HFFc6 (cell line): ENCODE measurements at regions not wholly inside any gene's neighbourhood (a gene's known extent, or its start where the extent isn't known, plus 50 kb on each side); places are given as distances from the start of the nearest gene placed in this dataset.

Experiments
- DNase-seq: peaks from one replicate; pipeline ENCODE4 v3.0.0-alpha.2; 2018
- H3K27ac Mint-ChIP-seq: 2 replicates; pipeline ENCODE4 v1.8.0; 2020; ENCODE audit warnings: mild to moderate bottlenecking, mixed read lengths
- H3K27me3 Mint-ChIP-seq: 2 replicates; pipeline ENCODE4 v1.8.0; 2021; ENCODE audit warnings: mild to moderate bottlenecking, moderate library complexity, mixed read lengths; ENCODE audit not compliant: insufficient read depth
- H3K36me3 Mint-ChIP-seq: 2 replicates; pipeline ENCODE4 v1.8.0; 2021; ENCODE audit warnings: low read depth, mixed read lengths
- H3K4me1 Mint-ChIP-seq: 2 replicates; pipeline ENCODE4 v1.8.0; 2020; ENCODE audit warnings: low read depth, mixed read lengths
- H3K4me3 Mint-ChIP-seq: 2 replicates; pipeline ENCODE4 v1.8.0; 2020; ENCODE audit warnings: mild to moderate bottlenecking, moderate library complexity, mixed read lengths
- H3K9me3 Mint-ChIP-seq: 2 replicates; pipeline ENCODE4 v1.8.0; 2020; ENCODE audit warnings: mild to moderate bottlenecking, mixed read lengths
- TF ChIP-seq, protein P1 (sequence below): fragments of 200-600 bp; sonication (generic); IDR thresholded peaks from 2 replicates; pipeline ENCODE4 v1.5.0; 2021; ENCODE audit warnings: antibody characterized with exemption, mild to moderate bottlenecking

DNA sequence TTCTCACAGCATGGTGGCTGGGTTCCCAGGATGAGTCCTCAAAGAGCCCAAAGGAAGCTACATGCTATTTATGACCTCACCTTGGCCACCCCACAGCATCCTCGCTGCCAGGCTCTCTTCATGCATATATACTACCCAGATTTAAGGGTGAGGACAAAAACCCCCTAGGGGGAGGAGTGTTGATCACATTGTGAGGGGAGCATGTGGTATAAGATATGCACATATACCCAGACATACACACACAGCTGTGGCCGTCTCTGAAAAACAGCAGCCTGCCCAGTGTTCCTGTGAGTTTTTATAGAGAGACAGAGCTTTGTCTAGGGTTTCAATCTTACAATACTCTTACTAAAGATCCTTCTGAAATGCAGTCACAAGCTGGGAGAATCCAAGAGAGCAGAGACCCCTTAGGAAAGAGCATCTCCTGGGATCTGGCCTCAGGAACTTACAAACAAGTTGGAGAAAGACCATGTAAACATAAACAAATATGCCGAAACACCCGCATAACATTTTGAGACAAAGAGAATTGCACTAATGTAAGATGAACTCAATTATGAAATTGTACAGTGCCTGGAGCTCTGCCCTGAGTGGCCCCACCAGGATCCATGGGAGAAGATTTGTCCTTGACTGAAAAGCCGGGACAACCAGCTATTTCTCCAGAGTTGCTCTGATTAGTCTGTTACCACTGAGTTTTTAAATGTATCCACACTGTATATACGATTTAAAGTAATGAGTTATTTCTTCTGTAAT lies 146.4 kb downstream of the GADD45G start:
- DNase-seq: no peak
- Mint-ChIP-seq H3K4me3 (no peak overlapping the region), H3K36me3 (0 out of 2 replicates have a peak, but pooled peaks cover 6% of the 10 kb centered on the region), H3K27ac (no peak overlapping the region), H3K27me3 (no peaks in the 10 kb centered on the region), H3K4me1 (no peaks in the 10 kb centered on the region), H3K9me3 (peaks cover 47% of the 10 kb centered on the region)
- TF ChIP-seq, protein P1, sequence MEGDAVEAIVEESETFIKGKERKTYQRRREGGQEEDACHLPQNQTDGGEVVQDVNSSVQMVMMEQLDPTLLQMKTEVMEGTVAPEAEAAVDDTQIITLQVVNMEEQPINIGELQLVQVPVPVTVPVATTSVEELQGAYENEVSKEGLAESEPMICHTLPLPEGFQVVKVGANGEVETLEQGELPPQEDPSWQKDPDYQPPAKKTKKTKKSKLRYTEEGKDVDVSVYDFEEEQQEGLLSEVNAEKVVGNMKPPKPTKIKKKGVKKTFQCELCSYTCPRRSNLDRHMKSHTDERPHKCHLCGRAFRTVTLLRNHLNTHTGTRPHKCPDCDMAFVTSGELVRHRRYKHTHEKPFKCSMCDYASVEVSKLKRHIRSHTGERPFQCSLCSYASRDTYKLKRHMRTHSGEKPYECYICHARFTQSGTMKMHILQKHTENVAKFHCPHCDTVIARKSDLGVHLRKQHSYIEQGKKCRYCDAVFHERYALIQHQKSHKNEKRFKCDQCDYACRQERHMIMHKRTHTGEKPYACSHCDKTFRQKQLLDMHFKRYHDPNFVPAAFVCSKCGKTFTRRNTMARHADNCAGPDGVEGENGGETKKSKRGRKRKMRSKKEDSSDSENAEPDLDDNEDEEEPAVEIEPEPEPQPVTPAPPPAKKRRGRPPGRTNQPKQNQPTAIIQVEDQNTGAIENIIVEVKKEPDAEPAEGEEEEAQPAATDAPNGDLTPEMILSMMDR: no peak

DNA sequence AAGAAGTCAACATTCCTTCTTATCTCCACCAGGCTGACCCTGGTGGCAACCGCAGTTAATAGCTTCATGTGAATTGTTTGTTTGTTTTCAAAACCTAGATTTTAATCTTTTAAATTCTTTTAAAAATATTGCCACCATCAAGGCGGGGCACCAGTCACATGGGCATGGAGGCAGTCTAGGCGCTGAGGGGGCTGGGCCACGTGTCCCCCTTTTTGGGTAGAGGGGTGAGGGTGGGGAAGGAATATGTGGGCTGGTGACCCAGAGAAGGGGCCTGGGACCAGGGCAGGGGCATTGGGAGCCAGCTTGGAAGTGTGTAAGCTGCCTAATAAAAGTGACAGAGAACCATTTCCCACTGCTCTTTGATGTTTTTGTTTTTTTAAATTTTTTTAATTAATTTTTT lies 147.3 kb downstream of the GADD45G start:
- Mint-ChIP-seq H3K9me3 (peaks cover 45% of the 10 kb centered on the region), H3K4me3 (no peak overlapping the region), H3K4me1 (no peaks in the 10 kb centered on the region), H3K36me3 (0 out of 2 replicates have a peak, but pooled peaks cover 1% of the 10 kb centered on the region), H3K27ac (no peak overlapping the region), H3K27me3 (no peaks in the 10 kb centered on the region; the same call in 1 of the 2 replicates)
- TF ChIP-seq, protein P1: no peak
- DNase-seq: no peak

DNA sequence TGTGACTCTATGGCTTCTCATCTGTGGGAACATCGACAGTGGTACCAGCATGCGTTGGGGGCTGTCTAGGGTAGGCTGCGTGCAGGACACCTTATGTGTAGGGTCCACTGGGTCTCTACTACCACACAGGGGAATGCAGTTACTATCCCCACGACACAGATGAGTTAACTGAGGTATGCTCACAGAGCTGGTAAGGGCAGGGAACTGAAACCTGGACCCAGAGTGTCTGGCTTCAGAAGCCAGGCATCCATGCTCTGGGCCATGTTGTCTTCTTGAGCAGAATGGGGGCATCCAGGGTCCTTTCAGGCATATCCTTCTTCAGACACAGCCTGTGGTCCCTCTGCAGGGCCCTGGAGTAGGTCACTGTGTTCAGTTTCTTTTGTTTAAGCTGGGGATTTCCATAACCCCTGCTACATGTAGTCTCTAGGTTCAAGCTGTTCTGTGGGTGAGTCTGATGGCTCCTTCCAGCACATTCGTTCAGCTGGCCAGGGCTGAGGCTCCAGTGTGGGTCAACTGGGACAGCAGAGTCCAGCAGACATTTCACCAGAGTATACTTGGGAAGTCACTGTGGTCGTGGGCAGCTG lies 148.8 kb downstream of the GADD45G start:
- TF ChIP-seq, protein P1: no peak

DNA sequence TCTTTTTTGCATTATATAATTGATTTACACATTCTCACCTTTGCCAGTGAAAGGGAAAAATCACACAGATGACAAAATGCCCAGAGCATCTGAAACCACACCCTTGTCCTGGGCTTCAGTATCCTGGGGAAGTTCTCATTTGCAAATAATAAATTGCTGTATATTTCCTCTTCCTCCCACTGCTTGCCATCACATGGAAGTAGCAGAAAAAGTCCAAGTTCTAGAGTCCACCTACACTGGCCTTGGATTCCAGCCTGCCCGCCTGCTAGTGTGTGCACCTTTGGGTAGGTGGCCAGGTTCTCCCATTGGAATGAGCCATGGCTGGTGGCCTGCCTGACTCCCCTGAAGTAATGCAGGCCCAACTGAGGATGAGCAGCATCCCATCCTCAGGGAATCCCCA lies 149.4 kb downstream of the GADD45G start:
- TF ChIP-seq, protein P1: no peak
- no peaks in the 10 kb centered on the region for H3K4me1 Mint-ChIP-seq
- H3K4me3 Mint-ChIP-seq: no peak overlapping the region
- H3K27ac Mint-ChIP-seq: no peak overlapping the region
- peaks cover 45% of the 10 kb centered on the region for H3K9me3 Mint-ChIP-seq
- no peaks in the 10 kb centered on the region for H3K36me3 Mint-ChIP-seq
- no peak for DNase-seq
- no peaks in the 10 kb centered on the region; the same call in 1 of the 2 replicates for H3K27me3 Mint-ChIP-seq

More for the DNA sequence above, 148.8 kb downstream of the GADD45G start:
- Mint-ChIP-seq H3K27me3 (no peaks in the 10 kb centered on the region; the same call in 1 of the 2 replicates), H3K27ac (no peak overlapping the region), H3K4me3 (no peak overlapping the region), H3K36me3 (no peaks in the 10 kb centered on the region), H3K4me1 (no peaks in the 10 kb centered on the region), H3K9me3 (peaks cover 40% of the 10 kb centered on the region)
- DNase-seq: no peak

DNA sequence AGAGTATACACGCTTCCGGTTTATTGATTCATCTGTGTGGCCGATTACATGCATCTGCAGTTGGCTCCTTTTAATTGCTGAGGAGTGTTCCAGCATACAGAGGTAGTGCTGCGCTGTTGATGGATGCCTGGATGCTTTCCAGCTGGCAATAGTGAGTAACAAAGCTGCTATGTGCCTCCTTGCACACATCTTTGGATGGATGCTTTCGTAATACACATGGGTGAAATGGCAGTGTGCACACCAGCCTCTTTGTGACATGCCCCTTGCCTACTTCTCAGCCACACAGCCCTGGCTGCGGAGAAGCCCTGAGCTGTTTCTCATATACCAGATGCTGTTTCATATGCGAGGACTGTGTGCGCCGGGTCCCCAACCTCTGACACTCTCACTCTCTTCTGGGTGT lies 151.0 kb downstream of the GADD45G start:
- no peak for DNase-seq
- H3K27me3 Mint-ChIP-seq: no peaks in the 10 kb centered on the region; the same call in 1 of the 2 replicates
- TF ChIP-seq, protein P1: no peak
- peaks cover 45% of the 10 kb centered on the region for H3K9me3 Mint-ChIP-seq
- H3K4me3 Mint-ChIP-seq: no peak overlapping the region
- no peak overlapping the region for H3K27ac Mint-ChIP-seq
- H3K4me1 Mint-ChIP-seq: no peaks in the 10 kb centered on the region
- no peaks in the 10 kb centered on the region for H3K36me3 Mint-ChIP-seq
